MM.1S (cell line): ENCODE measurements at regions not wholly inside any gene's neighbourhood (a gene's known extent, or its start where the extent isn't known, plus 50 kb on each side); places are given as distances from the start of the nearest gene placed in this dataset.

ENCODE experiments used
- DNase-seq: peaks from one replicate; pipeline ENCODE4 v3.0.0-alpha.2; 2015
- H2AFZ ChIP-seq: fragments of 300-600 bp; sonication (generic); 2 replicates; pipeline ENCODE4 v1.6.0; 2016; ENCODE audit warnings: antibody characterized with exemption, low read length
- H3F3A ChIP-seq: fragments of 300-600 bp; sonication (generic); 2 replicates; pipeline ENCODE4 v1.6.1; 2016; ENCODE audit warnings: mild to moderate bottlenecking, antibody characterized with exemption, low read length, moderate library complexity, mixed read lengths; ENCODE audit not compliant: insufficient read depth
- H3K27ac ChIP-seq: fragments of 300-600 bp; sonication (generic); 2 replicates; pipeline ENCODE4 v1.5.1; 2016; ENCODE audit warnings: mild to moderate bottlenecking, low read length
- H3K27me3 ChIP-seq: fragments of 300-600 bp; sonication (generic); replicated peaks from 2 replicates; pipeline ENCODE4 v1.6.0; 2016; ENCODE audit warnings: low read length; ENCODE audit not compliant: insufficient read depth
- H3K36me3 ChIP-seq: fragments of 300-600 bp; sonication (generic); replicated peaks from 2 replicates; pipeline ENCODE4 v1.6.1; 2016; ENCODE audit warnings: mild to moderate bottlenecking, low read length, mixed read lengths; ENCODE audit not compliant: insufficient read depth
- H3K4me1 ChIP-seq: fragments of 300-600 bp; sonication (generic); 2 replicates; pipeline ENCODE4 v1.6.1; 2016; ENCODE audit warnings: low read length, mixed read lengths
- H3K4me2 ChIP-seq: fragments of 300-600 bp; sonication (generic); 2 replicates; pipeline ENCODE4 v1.6.0; 2016; ENCODE audit warnings: low read depth, low read length
- H3K4me3 ChIP-seq: fragments of 300-600 bp; sonication (generic); 2 replicates; pipeline ENCODE4 v1.5.1; 2016; ENCODE audit warnings: low read length, mixed read lengths
- H3K79me2 ChIP-seq: fragments of 300-600 bp; sonication (generic); 2 replicates; pipeline ENCODE4 v1.6.1; 2016; ENCODE audit warnings: mixed run types, low read length, mixed read lengths
- H3K9ac ChIP-seq: fragments of 300-600 bp; sonication (generic); 2 replicates; pipeline ENCODE4 v1.6.1; 2016; ENCODE audit warnings: low read length, mixed read lengths
- H3K9me2 ChIP-seq: fragments of 300-600 bp; sonication (generic); replicated peaks from 2 replicates; pipeline ENCODE4 v1.6.1; 2016; ENCODE audit warnings: mild to moderate bottlenecking, low read length, mixed read lengths; ENCODE audit not compliant: insufficient read depth
- H3K9me3 ChIP-seq: fragments of 300-600 bp; sonication (generic); replicated peaks from 2 replicates; pipeline ENCODE4 v1.6.1; 2016; ENCODE audit warnings: mild to moderate bottlenecking, low read length, mixed read lengths; ENCODE audit not compliant: insufficient read depth
- H4K20me1 ChIP-seq: fragments of 300-600 bp; sonication (generic); 2 replicates; pipeline ENCODE4 v1.6.1; 2016; ENCODE audit warnings: mild to moderate bottlenecking, low read length, moderate library complexity, mixed read lengths; ENCODE audit not compliant: insufficient read depth
- CTCF ChIP-seq: fragments of 300-600 bp; sonication (generic); IDR thresholded peaks from 2 replicates; pipeline ENCODE4 v1.5.1; 2016; ENCODE audit warnings: antibody characterized with exemption, low read length, mixed read lengths
- EZH2 ChIP-seq: fragments of 300-600 bp; sonication (generic); optimal IDR thresholded peaks from 2 replicates; pipeline ENCODE3; 2017; ENCODE audit warnings: low read depth, mild to moderate bottlenecking, antibody characterized with exemption, low read length, mixed read lengths
- EZH2phosphoT487 ChIP-seq: fragments of 300-600 bp; sonication (generic); IDR thresholded peaks from 2 replicates; pipeline ENCODE4 v1.6.1; 2018; ENCODE audit warnings: antibody characterized with exemption, low read length

GRCh38 chr14:53881161-53881871 is 75.3 kb downstream of the BMP4 start:
- no peak for DNase-seq
- no peak overlapping the region for H3K9ac ChIP-seq
- no peak for TF ChIP-seq EZH2
- no peak for TF ChIP-seq EZH2phosphoT487
- no peak for TF ChIP-seq CTCF
- H4K20me1 ChIP-seq, result no peaks in the 10 kb centered on the region
- H3K27me3 ChIP-seq, result no peaks in the 10 kb centered on the region
- no peak overlapping the region for H3K4me3 ChIP-seq
- no peak overlapping the region for H3K27ac ChIP-seq
- H3K36me3 ChIP-seq, result no peaks in the 10 kb centered on the region
- H2AFZ ChIP-seq, result no peak overlapping the region
- H3K4me1 ChIP-seq, result no peaks in the 10 kb centered on the region
- no peaks in the 10 kb centered on the region for H3K79me2 ChIP-seq
- no peaks in the 10 kb centered on the region for H3K9me2 ChIP-seq
- H3K9me3 ChIP-seq, result no peaks in the 10 kb centered on the region
- no peaks in the 10 kb centered on the region for H3F3A ChIP-seq
- H3K4me2 ChIP-seq, result no peak overlapping the region

- Histone ChIP-seq H3K9ac (no peak overlapping the region), H3K9me2 (no peaks in the 10 kb centered on the region), H3K27ac (no peak overlapping the region), H3K4me2 (no peak overlapping the region), H2AFZ (no peak overlapping the region), H3K79me2 (no peaks in the 10 kb centered on the region), H3K27me3 (no peaks in the 10 kb centered on the region), H3K9me3 (no peaks in the 10 kb centered on the region), H3K4me3 (no peak overlapping the region), H3K36me3 (no peaks in the 10 kb centered on the region), H4K20me1 (no peaks in the 10 kb centered on the region), H3K4me1 (no peaks in the 10 kb centered on the region), H3F3A (no peaks in the 10 kb centered on the region)
- TF ChIP-seq EZH2, result no peak
- no peak for TF ChIP-seq EZH2phosphoT487
- TF ChIP-seq CTCF, result no peak
- DNase-seq, result no peak
Observed at GRCh38 chr14:53880761-53881160, 75.9 kb downstream of the BMP4 start.

- Histone ChIP-seq H3K4me1 (no peaks in the 10 kb centered on the region), H2AFZ (no peak overlapping the region), H4K20me1 (no peaks in the 10 kb centered on the region), H3K9me3 (no peaks in the 10 kb centered on the region), H3K79me2 (no peaks in the 10 kb centered on the region), H3F3A (no peaks in the 10 kb centered on the region), H3K4me3 (no peak overlapping the region), H3K9me2 (no peaks in the 10 kb centered on the region), H3K9ac (no peak overlapping the region), H3K27me3 (no peaks in the 10 kb centered on the region), H3K4me2 (no peak overlapping the region), H3K36me3 (no peaks in the 10 kb centered on the region), H3K27ac (no peak overlapping the region)
- TF ChIP-seq EZH2 (no peak), CTCF (no peak), EZH2phosphoT487 (no peak)
- DNase-seq, result no peak
Observed at GRCh38 chr14:53879747-53880146, 76.9 kb downstream of the BMP4 start.
